Hepatocyte (in vitro differentiated cells): ENCODE measurements at regions not wholly inside any gene's neighbourhood (a gene's known extent, or its start where the extent isn't known, plus 50 kb on each side); places are given as distances from the start of the nearest gene placed in this dataset.
"Not testable (repeated sequence)": the region's sequence is repeated elsewhere in the genome, so short reads cannot be mapped to it uniquely, and the experiment has no call there.

Source experiments
- DNase-seq: peaks from one replicate; pipeline ENCODE4 v3.0.0-alpha.2; 2016; ENCODE audit warnings: low spot score
- H2AFZ ChIP-seq: fragments of 200-600 bp; sonication (generic); 2 replicates; pipeline ENCODE4 v1.6.0; 2016; ENCODE audit warnings: antibody characterized with exemption, mild to moderate bottlenecking
- H3K27ac ChIP-seq: fragments of 200-600 bp; sonication (generic); 2 replicates; pipeline ENCODE4 v1.5.1; 2016; ENCODE audit warnings: mild to moderate bottlenecking
- H3K27me3 ChIP-seq: fragments of 200-600 bp; sonication (generic); 2 replicates; pipeline ENCODE4 v1.6.1; 2016
- H3K36me3 ChIP-seq: fragments of 200-600 bp; sonication (generic); replicated peaks from 2 replicates; pipeline ENCODE4 v1.5.1; 2016; ENCODE audit warnings: low read depth; ENCODE audit not compliant: insufficient read depth
- H3K4me1 ChIP-seq: fragments of 200-600 bp; sonication (generic); 2 replicates; pipeline ENCODE4 v1.5.1; 2016; ENCODE audit warnings: mild to moderate bottlenecking, moderate library complexity; ENCODE audit not compliant: insufficient read depth
- H3K4me2 ChIP-seq: fragments of 200-600 bp; sonication (generic); 2 replicates; pipeline ENCODE4 v1.6.0; 2016
- H3K4me3 ChIP-seq: fragments of 200-600 bp; sonication (generic); 2 replicates; pipeline ENCODE4 v1.5.1; 2016; ENCODE audit warnings: mild to moderate bottlenecking
- H3K79me2 ChIP-seq: fragments of 200-600 bp; sonication (generic); 2 replicates; pipeline ENCODE4 v1.6.0; 2017; ENCODE audit warnings: mild to moderate bottlenecking
- H3K9me2 ChIP-seq: fragments of 200-600 bp; sonication (generic); replicated peaks from 2 replicates; pipeline ENCODE4 v1.6.0; 2017; ENCODE audit warnings: mild to moderate bottlenecking; ENCODE audit not compliant: insufficient read depth
- H3K9me3 ChIP-seq: fragments of 200-600 bp; sonication (generic); 2 replicates; pipeline ENCODE4 v1.5.1; 2016; ENCODE audit warnings: low read depth, mild to moderate bottlenecking
- H4K20me1 ChIP-seq: fragments of 200-600 bp; sonication (generic); 2 replicates; pipeline ENCODE4 v1.6.0; 2016; ENCODE audit warnings: mild to moderate bottlenecking; ENCODE audit not compliant: insufficient read depth, poor library complexity, severe bottlenecking
- EZH2 ChIP-seq: fragments of 200-600 bp; sonication (generic); IDR thresholded peaks from 2 replicates; pipeline ENCODE4 v1.6.1; 2016; ENCODE audit warnings: antibody characterized with exemption, mild to moderate bottlenecking, borderline replicate concordance
- EZH2phosphoT487 ChIP-seq: fragments of 200-600 bp; sonication (generic); IDR thresholded peaks from one replicate; pipeline ENCODE4 v1.6.1; 2018; ENCODE audit warnings: antibody characterized with exemption, mild to moderate bottlenecking, low read depth, moderate library complexity; ENCODE audit not compliant: unreplicated experiment, severe bottlenecking
- WGBS: methylation state at CpG from one replicate; pipeline ENCODE4 v1.1.6; 2016; ENCODE audit warnings: low lambda C conversion rate; ENCODE audit errors: missing lambda C conversion rate; 5-methylcytosine and 5-hydroxymethylcytosine counted together
- TF ChIP-seq, protein P1 (sequence below): fragments of 200-600 bp; sonication (generic); IDR thresholded peaks from 2 replicates; pipeline ENCODE4 v1.5.1; 2016; ENCODE audit warnings: antibody characterized with exemption, mild to moderate bottlenecking; ENCODE audit not compliant: poor library complexity

DNA sequence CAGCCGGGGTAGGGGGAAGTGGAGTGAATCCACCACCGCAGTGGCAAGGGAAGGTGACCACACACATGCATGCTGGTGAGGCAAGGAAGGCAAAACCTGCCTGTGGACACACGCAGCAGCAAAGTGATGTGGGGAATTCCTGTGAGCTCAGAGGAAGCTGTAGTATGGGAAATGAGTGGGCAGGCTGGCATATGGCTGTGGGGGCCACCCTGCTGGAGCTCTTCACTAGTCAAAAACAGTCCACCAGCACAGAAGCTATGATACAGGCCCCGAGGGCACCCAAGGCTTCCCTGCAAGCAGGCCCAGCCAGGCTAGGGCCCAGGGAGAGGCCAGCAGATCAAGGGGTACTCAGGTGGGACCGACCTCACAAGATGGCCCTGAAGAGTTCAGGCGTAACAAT lies 239.1 kb downstream of the CHM start:
- 58% methylated on average over 6 of the region's 6 CpGs for WGBS
- Histone ChIP-seq H3K79me2 (no peaks in the 10 kb centered on the region), H3K9me3 (no peaks in the 10 kb centered on the region), H3K27me3 (no peaks in the 10 kb centered on the region), H3K4me3 (no peak overlapping the region), H3K4me1 (no peaks in the 10 kb centered on the region), H3K36me3 (no peaks in the 10 kb centered on the region), H4K20me1 (no peaks in the 10 kb centered on the region), H2AFZ (no peak overlapping the region), H3K27ac (no peak overlapping the region), H3K9me2 (no peaks in the 10 kb centered on the region), H3K4me2 (no peak overlapping the region)
- no peak for DNase-seq
- TF ChIP-seq EZH2phosphoT487: no peak
- no peak for TF ChIP-seq EZH2

DNA sequence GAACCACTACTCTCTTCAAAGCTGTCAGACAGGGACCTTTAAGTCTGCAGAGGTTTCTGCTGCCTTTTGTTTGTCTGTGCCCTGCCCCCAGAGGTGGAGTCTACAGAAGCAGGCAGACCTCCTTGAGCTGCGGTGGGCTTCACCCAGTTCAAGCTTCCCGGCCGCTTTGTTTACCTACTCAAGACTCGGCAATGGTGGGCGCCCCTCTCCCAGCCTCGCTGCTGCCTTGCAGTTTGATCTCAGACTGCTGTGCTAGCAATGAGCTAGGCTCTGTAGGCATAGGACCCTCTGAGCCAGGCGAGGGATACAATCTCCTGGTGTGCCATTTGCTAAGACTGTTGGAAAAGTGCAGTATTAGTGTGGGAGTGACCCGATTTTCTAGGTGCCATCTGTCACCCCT lies 275.0 kb downstream of the CHM start:
- not testable (repeated sequence) for H3K27ac ChIP-seq, DNase-seq, H3K9me3 ChIP-seq, H3K4me1 ChIP-seq, H3K79me2 ChIP-seq, H4K20me1 ChIP-seq, H2AFZ ChIP-seq, H3K4me3 ChIP-seq, H3K4me2 ChIP-seq, H3K27me3 ChIP-seq, H3K9me2 ChIP-seq, H3K36me3 ChIP-seq
- WGBS: 75% methylated on average over 8 of the region's 8 CpGs

DNA sequence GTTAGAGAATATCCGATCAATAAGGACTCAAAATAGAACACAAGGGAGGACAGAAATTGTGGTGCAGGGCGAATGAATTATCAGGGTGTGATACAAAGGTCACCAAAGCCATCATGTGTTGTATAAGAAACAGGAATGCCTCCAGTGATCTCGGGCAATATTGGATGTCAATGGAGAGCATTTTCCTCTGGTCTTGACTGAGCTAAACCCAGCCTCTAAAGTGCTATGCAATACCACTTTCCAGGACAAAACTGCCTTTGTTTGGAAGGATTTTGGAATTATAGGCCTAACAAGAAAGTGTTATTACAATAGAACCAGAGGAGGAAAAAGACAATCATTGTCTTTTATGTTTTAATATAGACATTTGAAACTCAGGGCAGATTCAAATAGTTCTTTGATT lies 281.7 kb downstream of the CHM start:
- Histone ChIP-seq H3K4me1 (no peaks in the 10 kb centered on the region), H3K79me2 (no peaks in the 10 kb centered on the region), H4K20me1 (no peaks in the 10 kb centered on the region), H3K4me2 (no peak overlapping the region), H3K9me3 (no peaks in the 10 kb centered on the region), H3K9me2 (no peaks in the 10 kb centered on the region), H2AFZ (no peak overlapping the region), H3K27me3 (no peaks in the 10 kb centered on the region), H3K27ac (no peak overlapping the region), H3K4me3 (no peak overlapping the region), H3K36me3 (no peaks in the 10 kb centered on the region)
- no peak for DNase-seq
- TF ChIP-seq EZH2phosphoT487 (no peak), EZH2 (no peak)
- TF ChIP-seq, protein P1, sequence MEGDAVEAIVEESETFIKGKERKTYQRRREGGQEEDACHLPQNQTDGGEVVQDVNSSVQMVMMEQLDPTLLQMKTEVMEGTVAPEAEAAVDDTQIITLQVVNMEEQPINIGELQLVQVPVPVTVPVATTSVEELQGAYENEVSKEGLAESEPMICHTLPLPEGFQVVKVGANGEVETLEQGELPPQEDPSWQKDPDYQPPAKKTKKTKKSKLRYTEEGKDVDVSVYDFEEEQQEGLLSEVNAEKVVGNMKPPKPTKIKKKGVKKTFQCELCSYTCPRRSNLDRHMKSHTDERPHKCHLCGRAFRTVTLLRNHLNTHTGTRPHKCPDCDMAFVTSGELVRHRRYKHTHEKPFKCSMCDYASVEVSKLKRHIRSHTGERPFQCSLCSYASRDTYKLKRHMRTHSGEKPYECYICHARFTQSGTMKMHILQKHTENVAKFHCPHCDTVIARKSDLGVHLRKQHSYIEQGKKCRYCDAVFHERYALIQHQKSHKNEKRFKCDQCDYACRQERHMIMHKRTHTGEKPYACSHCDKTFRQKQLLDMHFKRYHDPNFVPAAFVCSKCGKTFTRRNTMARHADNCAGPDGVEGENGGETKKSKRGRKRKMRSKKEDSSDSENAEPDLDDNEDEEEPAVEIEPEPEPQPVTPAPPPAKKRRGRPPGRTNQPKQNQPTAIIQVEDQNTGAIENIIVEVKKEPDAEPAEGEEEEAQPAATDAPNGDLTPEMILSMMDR: no peak
- WGBS: 62% methylated on average over 3 of the region's 3 CpGs

DNA sequence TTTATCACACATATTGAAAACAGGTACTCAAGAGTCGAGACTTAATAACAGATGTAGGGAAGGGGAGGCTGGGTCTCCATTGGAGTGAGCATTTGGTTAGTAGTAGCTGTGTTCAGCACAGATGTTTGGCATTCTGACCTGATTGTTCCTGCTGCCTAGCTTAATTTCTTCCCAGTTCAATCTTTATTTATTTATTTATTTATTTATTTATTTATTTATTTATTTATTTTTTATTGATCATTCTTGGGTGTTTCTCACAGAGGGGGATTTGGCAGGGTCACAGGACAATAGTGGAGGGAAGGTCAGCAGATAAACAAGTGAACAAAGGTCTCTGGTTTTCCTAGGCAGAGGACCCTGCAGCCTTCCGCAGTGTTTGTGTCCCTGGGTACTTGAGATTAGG lies 324.3 kb downstream of the CHM start:
- H3K9me3 ChIP-seq, H3K4me1 ChIP-seq, H3K36me3 ChIP-seq, H3K4me3 ChIP-seq, H2AFZ ChIP-seq, H3K27ac ChIP-seq, H3K9me2 ChIP-seq, H3K79me2 ChIP-seq, H3K4me2 ChIP-seq, DNase-seq, H3K27me3 ChIP-seq, H4K20me1 ChIP-seq: not testable (repeated sequence)
- WGBS: 86% methylated on average over 1 of the region's 2 CpGs

DNA sequence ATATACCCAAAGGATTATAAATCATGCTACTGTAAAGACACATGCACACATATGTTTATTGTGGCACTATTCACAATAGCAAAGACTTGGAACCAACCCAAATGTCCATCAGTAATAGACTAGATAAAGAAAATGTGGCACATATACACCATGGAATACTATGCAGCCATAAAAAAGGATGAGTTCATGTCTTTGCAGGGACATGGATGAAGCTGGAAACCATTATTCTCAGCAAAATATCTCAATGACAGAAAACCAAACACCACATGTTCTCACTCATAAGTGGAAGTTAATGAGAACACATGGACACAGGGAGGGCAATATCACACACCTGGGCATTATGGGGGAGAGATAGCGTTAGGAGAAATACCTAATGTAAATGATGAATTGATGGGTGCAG lies 323.8 kb upstream of the POF1B start:
- H3K9me2 ChIP-seq, H3K27ac ChIP-seq, H3K36me3 ChIP-seq, H3K79me2 ChIP-seq, H3K27me3 ChIP-seq, H2AFZ ChIP-seq, DNase-seq, H3K4me1 ChIP-seq, H3K4me3 ChIP-seq, H4K20me1 ChIP-seq, H3K4me2 ChIP-seq, H3K9me3 ChIP-seq: not testable (repeated sequence)
- 68% methylated on average over 1 of the region's 1 CpG for WGBS
